OCI-LY1 (cell line): ENCODE measurements at regions not wholly inside any gene's neighbourhood (a gene's known extent, or its start where the extent isn't known, plus 50 kb on each side); places are given as distances from the start of the nearest gene placed in this dataset.
A peak's percentile ranks its signal among the peaks of the same experiment; 100 is the strongest.

Source experiments
- H2AFZ ChIP-seq: fragments of 200-600 bp; sonication (generic), shearing (Covaris generic); 2 replicates; pipeline ENCODE4 v1.6.0; 2014; ENCODE audit warnings: antibody characterized with exemption, mild to moderate bottlenecking, low read length
- H3F3A ChIP-seq: fragments of 200-600 bp; sonication (generic), shearing (Covaris generic); 2 replicates; pipeline ENCODE4 v1.6.0; 2014; ENCODE audit warnings: mild to moderate bottlenecking, antibody characterized with exemption, low read length, moderate library complexity; ENCODE audit not compliant: insufficient read depth
- H3K27ac ChIP-seq: fragments of 200-600 bp; sonication (generic); 2 replicates; pipeline ENCODE4 v1.5.1; 2014; ENCODE audit warnings: low read length, mixed run types, mild to moderate bottlenecking, low read depth; ENCODE audit not compliant: poor library complexity, severe bottlenecking
- H3K27me3 ChIP-seq: fragments of 200-600 bp; sonication (generic); 2 replicates; pipeline ENCODE4 v1.6.0; 2014; ENCODE audit warnings: antibody characterized with exemption, mild to moderate bottlenecking, low read length, moderate library complexity; ENCODE audit not compliant: insufficient read depth
- H3K36me3 ChIP-seq: fragments of 200-600 bp; sonication (generic); 2 replicates; pipeline ENCODE4 v1.6.1; 2014; ENCODE audit warnings: mild to moderate bottlenecking, antibody characterized with exemption, low read length, moderate library complexity, mixed read lengths; ENCODE audit not compliant: insufficient read depth
- H3K4me1 ChIP-seq: fragments of 200-600 bp; sonication (generic); 2 replicates; pipeline ENCODE4 v1.5.1; 2014; ENCODE audit warnings: mild to moderate bottlenecking, low read length, moderate library complexity; ENCODE audit not compliant: insufficient read depth, severe bottlenecking
- H3K4me2 ChIP-seq: fragments of 200-600 bp; sonication (generic), shearing (Covaris generic); 2 replicates; pipeline ENCODE4 v1.6.1; 2014; ENCODE audit warnings: low read length
- H3K4me3 ChIP-seq: fragments of 200-600 bp; sonication (generic); 2 replicates; pipeline ENCODE4 v1.5.1; 2014; ENCODE audit warnings: low read length, low read depth, mild to moderate bottlenecking, mixed read lengths; ENCODE audit not compliant: poor library complexity, severe bottlenecking
- H3K79me2 ChIP-seq: fragments of 200-600 bp; shearing (Covaris generic); 2 replicates; pipeline ENCODE4 v1.6.1; 2016; ENCODE audit warnings: mixed run types, low read length, mixed read lengths; ENCODE audit not compliant: insufficient read depth
- H3K9ac ChIP-seq: fragments of 200-600 bp; sonication (generic), shearing (Covaris generic); 2 replicates; pipeline ENCODE4 v1.6.1; 2014; ENCODE audit warnings: mild to moderate bottlenecking, low read length, mixed read lengths
- H3K9me2 ChIP-seq: fragments of 200-600 bp; sonication (generic), shearing (Covaris generic); 2 replicates; pipeline ENCODE4 v1.6.1; 2014; ENCODE audit warnings: low read depth, mild to moderate bottlenecking, low read length, mixed read lengths
- H3K9me3 ChIP-seq: fragments of 200-600 bp; shearing (Covaris generic); 2 replicates; pipeline ENCODE4 v1.6.1; 2014; ENCODE audit warnings: low read length, mixed read lengths
- H4K20me1 ChIP-seq: fragments of 200-600 bp; sonication (generic), shearing (Covaris generic); 2 replicates; pipeline ENCODE4 v1.6.0; 2016; ENCODE audit warnings: mild to moderate bottlenecking, low read length; ENCODE audit not compliant: insufficient read depth
- CTCF ChIP-seq: fragments of 200-600 bp; sonication (generic), shearing (Covaris generic); IDR thresholded peaks from 2 replicates; pipeline ENCODE4 v1.5.1; 2017; ENCODE audit warnings: mild to moderate bottlenecking, antibody characterized with exemption, low read length, moderate library complexity, mixed read lengths
- EZH2 ChIP-seq: fragments of 200-600 bp; sonication (generic), shearing (Covaris generic); IDR thresholded peaks from 2 replicates; pipeline ENCODE4 v1.8.0; 2017; ENCODE audit warnings: borderline replicate concordance, mixed run types, mild to moderate bottlenecking, antibody characterized with exemption, low read length, moderate library complexity, mixed read lengths

GRCh38 chr2:37809525-37809924, 115.6 kb upstream of the RMDN2 start:
- Histone ChIP-seq H3K9me2 (no peaks in the 10 kb centered on the region), H3F3A (no peaks in the 10 kb centered on the region), H3K79me2 (no peaks in the 10 kb centered on the region), H3K27ac (no peak overlapping the region), H3K9ac (no peak overlapping the region), H3K4me1 (no peaks in the 10 kb centered on the region), H3K9me3 (no peaks in the 10 kb centered on the region), H4K20me1 (no peaks in the 10 kb centered on the region), H3K4me2 (no peak overlapping the region), H3K4me3 (no peak overlapping the region), H3K27me3 (no peaks in the 10 kb centered on the region), H3K36me3 (no peaks in the 10 kb centered on the region), H2AFZ (no peak overlapping the region)
- TF ChIP-seq EZH2 (no peak), CTCF (peak; percentile 51; the same call in 1 of the 2 replicates)

DNA sequence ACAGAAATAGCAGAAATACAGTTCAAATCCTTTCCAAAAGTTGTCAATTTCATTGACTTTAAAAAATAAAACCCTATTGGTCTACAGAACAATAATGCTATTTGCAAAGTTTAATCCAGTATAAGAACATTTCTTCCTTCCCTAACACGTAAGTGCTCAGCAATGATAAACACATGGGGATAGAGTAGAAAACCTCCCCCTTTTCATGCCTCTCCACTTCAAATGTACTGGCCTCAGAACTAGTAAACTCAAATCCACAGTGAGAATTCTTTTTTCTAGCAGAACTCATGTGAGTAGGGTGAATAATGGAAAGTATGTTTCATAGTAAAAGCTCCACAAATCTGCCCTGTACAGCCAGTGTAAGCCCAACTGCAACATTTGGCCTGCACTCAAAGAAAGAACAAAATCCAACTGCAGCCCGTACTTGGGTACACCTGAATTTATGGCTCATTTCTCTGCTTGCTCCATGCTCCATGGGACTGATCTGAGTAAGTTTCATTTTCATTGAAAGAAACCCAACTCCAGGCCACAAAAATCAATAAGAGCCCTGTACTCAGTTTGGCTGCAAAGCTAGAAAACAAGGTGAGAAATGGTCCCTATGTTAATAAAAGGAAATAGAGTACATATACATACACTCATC, 115.0 kb upstream of the RMDN2 start:
- H3K27me3 ChIP-seq = no peaks in the 10 kb centered on the region
- H3K27ac ChIP-seq = no peak overlapping the region
- H3K4me3 ChIP-seq = no peak overlapping the region
- no peak for TF ChIP-seq CTCF
- TF ChIP-seq EZH2 = no peak
- no peak overlapping the region for H3K4me2 ChIP-seq
- no peaks in the 10 kb centered on the region for H3K9me3 ChIP-seq
- no peaks in the 10 kb centered on the region for H3K79me2 ChIP-seq
- H4K20me1 ChIP-seq = no peaks in the 10 kb centered on the region
- no peak overlapping the region for H2AFZ ChIP-seq
- no peaks in the 10 kb centered on the region for H3F3A ChIP-seq
- no peak overlapping the region for H3K9ac ChIP-seq
- no peaks in the 10 kb centered on the region for H3K36me3 ChIP-seq
- H3K9me2 ChIP-seq = no peaks in the 10 kb centered on the region
- no peaks in the 10 kb centered on the region for H3K4me1 ChIP-seq

- TF ChIP-seq CTCF (peak; percentile 42), EZH2 (no peak)
- no peaks in the 10 kb centered on the region for H3K9me3 ChIP-seq
Observed at GRCh38 chr2:37812414-37812813, 112.7 kb upstream of the RMDN2 start.

More at GRCh38 chr2:37812414-37812813, 112.7 kb upstream of the RMDN2 start:
- H3K27me3 ChIP-seq = no peaks in the 10 kb centered on the region
- H3K4me3 ChIP-seq = no peak overlapping the region
- H4K20me1 ChIP-seq = no peaks in the 10 kb centered on the region
- H3K36me3 ChIP-seq = no peaks in the 10 kb centered on the region
- no peaks in the 10 kb centered on the region for H3F3A ChIP-seq
- H3K4me2 ChIP-seq = no peak overlapping the region
- H3K9ac ChIP-seq = no peak overlapping the region
- no peak overlapping the region for H3K27ac ChIP-seq
- no peaks in the 10 kb centered on the region for H3K9me2 ChIP-seq
- H3K4me1 ChIP-seq = no peaks in the 10 kb centered on the region
- H2AFZ ChIP-seq = no peak overlapping the region
- H3K79me2 ChIP-seq = no peaks in the 10 kb centered on the region
